ENCODE measurements at regions not wholly inside any gene's neighbourhood (a gene's known extent, or its start where the extent isn't known, plus 50 kb on each side); places are given as distances from the start of the nearest gene placed in this dataset.

- Histone ChIP-seq H3K36me3 (ENCODE audit: control insufficient read depth in 2 of 2, insufficient read depth in 1 of 2, low read length in 2 of 2) (no peaks in the 10 kb centered on the region), H3K9me3 (ENCODE audit: control insufficient read depth, insufficient read depth, low read depth, low read length) (no peaks in the 10 kb centered on the region), H3K4me1 (ENCODE audit: control insufficient read depth, insufficient read depth, low read length) (no peaks in the 10 kb centered on the region), H3K4me3 (ENCODE audit: low read depth, low read length) (no peak overlapping the region), H3K27ac (ENCODE audit: extremely low read depth, low read depth, low read length) (no peak overlapping the region)
- CTCF ChIA-PET, result interaction anchor here (0.6 to 1.4 kb wide), 2 partner anchors 19 to 55 kb away, joined by 3 to 4 read pairs; no protein-coding TSS in a partner anchor
- POLR2A ChIA-PET, result no interaction called here
- no peak for TF ChIP-seq ZNF645 (tag by site-specific recombination; IDR thresholded peaks at IDR 0.05)
- no peak for TF ChIP-seq ZNF114 (tag by site-specific recombination; IDR thresholded peaks at IDR 0.05)
- TF ChIP-seq ZBTB17 (tag by site-specific recombination; IDR thresholded peaks at IDR 0.05), result peak; percentile 39; the same call in 1 of the 2 replicates
- TF ChIP-seq ZNF148 (tag by site-specific recombination; IDR thresholded peaks at IDR 0.05; ENCODE audit: borderline replicate concordance), result no peak
- peak; percentile 100 for TF ChIP-seq ZNF433 (tag by site-specific recombination; IDR thresholded peaks at IDR 0.05; ENCODE audit: low read depth)
- no peak for TF ChIP-seq ZSCAN18 (tag by site-specific recombination; IDR thresholded peaks at IDR 0.05)
- no peak for TF ChIP-seq ZNF785 (tag by site-specific recombination; IDR thresholded peaks at IDR 0.05)
- TF ChIP-seq GLIS1 (tag by site-specific recombination; IDR thresholded peaks at IDR 0.05), result no peak
- TF ChIP-seq ZNF18 (tag by site-specific recombination; IDR thresholded peaks at IDR 0.05), result no peak
- no peak for TF ChIP-seq ZNF184 (tag by site-specific recombination; IDR thresholded peaks at IDR 0.05)
These were observed 109.5 kb downstream of the SINHCAF start for GRCh38 chr12:31216479-31216878.

- Histone ChIP-seq H3K4me3 (ENCODE audit: low read depth, low read length) (no peak overlapping the region), H3K27ac (ENCODE audit: extremely low read depth, low read depth, low read length) (no peak overlapping the region), H3K9me3 (ENCODE audit: control insufficient read depth, insufficient read depth, low read depth, low read length) (no peaks in the 10 kb centered on the region), H3K36me3 (ENCODE audit: control insufficient read depth in 2 of 2, insufficient read depth in 1 of 2, low read length in 2 of 2) (no peaks in the 10 kb centered on the region), H3K4me1 (ENCODE audit: control insufficient read depth, insufficient read depth, low read length) (no peaks in the 10 kb centered on the region)
- TF ChIP-seq ZNF624 (tag by site-specific recombination; IDR thresholded peaks at IDR 0.05), result no peak
- no peak for TF ChIP-seq ZNF529 (tag by site-specific recombination; IDR thresholded peaks at IDR 0.05; ENCODE audit: insufficient replicate concordance)
- POLR2A ChIA-PET, result no interaction called here
- CTCF ChIA-PET, result interaction anchor here (1.4 kb wide), 1 partner anchor 54 kb away, joined by 4 read pairs; no protein-coding TSS in a partner anchor
These were observed 108.4 kb downstream of the SINHCAF start for GRCh38 chr12:31217356-31218130.

GRCh38 chr12:31218203-31219025, 107.5 kb downstream of the SINHCAF start:
- TF ChIP-seq ZNF350 (tag by site-specific recombination; IDR thresholded peaks at IDR 0.05) (no peak), PRDM1 (tag by site-specific recombination; IDR thresholded peaks at IDR 0.05) (peak; percentile 90)
- no peaks in the 10 kb centered on the region for H3K36me3 ChIP-seq (ENCODE audit: control insufficient read depth in 2 of 2, insufficient read depth in 1 of 2, low read length in 2 of 2)
- no peak overlapping the region for H3K4me3 ChIP-seq (ENCODE audit: low read depth, low read length)
- ChIA-PET POLR2A (no interaction called here), CTCF (no interaction called here)
- no peaks in the 10 kb centered on the region for H3K4me1 ChIP-seq (ENCODE audit: control insufficient read depth, insufficient read depth, low read length)
- no peaks in the 10 kb centered on the region for H3K9me3 ChIP-seq (ENCODE audit: control insufficient read depth, insufficient read depth, low read depth, low read length)
- H3K27ac ChIP-seq (ENCODE audit: extremely low read depth, low read depth, low read length), result no peak overlapping the region

Measured in HEK293 (cell line).